ENCODE measurements at regions not wholly inside any gene's neighbourhood (a gene's known extent, or its start where the extent isn't known, plus 50 kb on each side); places are given as distances from the start of the nearest gene placed in this dataset.
A peak's percentile ranks its signal among the peaks of the same experiment; 100 is the strongest.

DNA sequence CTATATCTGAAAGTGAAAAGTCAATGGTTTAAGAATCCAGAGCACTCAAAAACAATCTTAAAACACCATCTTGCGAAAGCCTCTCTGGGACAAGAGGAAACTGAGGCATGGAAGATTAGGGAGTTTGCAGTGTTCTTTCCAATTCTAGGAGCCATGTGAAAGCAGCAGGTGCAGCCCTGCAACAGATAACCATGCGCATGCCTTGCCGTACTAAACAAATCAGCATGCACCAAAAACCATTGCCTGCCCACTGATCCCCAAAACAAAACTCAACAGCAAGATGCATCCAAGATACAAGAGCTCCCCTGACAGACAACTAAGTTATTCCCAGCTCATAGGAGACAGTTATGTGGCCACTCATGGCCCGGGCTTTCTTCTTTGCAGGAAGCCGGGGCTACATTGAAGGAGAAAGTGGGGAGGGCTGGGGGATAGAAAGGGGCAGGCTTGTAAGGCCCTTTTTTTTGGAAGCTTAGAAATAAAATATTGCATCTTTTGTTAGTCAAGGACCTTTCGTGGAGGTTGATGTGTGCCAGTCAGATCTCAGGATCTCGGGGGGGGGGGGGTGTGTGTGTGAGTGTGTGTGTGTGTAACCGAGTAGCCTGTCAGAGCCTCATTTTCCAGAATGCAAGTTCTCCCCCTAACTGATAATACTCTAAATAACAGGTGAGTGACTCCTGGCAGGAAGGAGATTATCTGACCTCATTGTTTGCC is 178.4 kb downstream of the MBOAT1 start:
- no peaks in the 10 kb centered on the region for H3K9me3 ChIP-seq (ENCODE audit: low read depth)
- H3K36me3 Mint-ChIP-seq = no peaks in the 10 kb centered on the region
- H3K4me2 ChIP-seq = peak overlapping the region; percentile 38
- H4K20me1 ChIP-seq (ENCODE audit: low read depth) = no peaks in the 10 kb centered on the region
- peaks cover 15% of the 10 kb centered on the region for H3K4me1 Mint-ChIP-seq
- H3K27ac ChIP-seq = no peak overlapping the region
- H3K9ac ChIP-seq = no peak overlapping the region
- TF ChIP-seq EZH2phosphoT487 (IDR thresholded peaks at IDR 0.05) = no peak
- TF ChIP-seq CTCF (IDR thresholded peaks at IDR 0.05) = no peak
- no peak for TF ChIP-seq EZH2 (IDR thresholded peaks at IDR 0.05)
- H3K4me3 ChIP-seq = no peak overlapping the region
- peak overlapping the region; percentile 66 for H3K27ac Mint-ChIP-seq
- peak; percentile 12 for DNase-seq (ENCODE audit: low spot score)
- H2AFZ ChIP-seq (replicated peaks) = no peak overlapping the region
- no peak overlapping the region for H3K4me3 Mint-ChIP-seq
- no peaks in the 10 kb centered on the region for H3K79me2 ChIP-seq (ENCODE audit: low read depth)
- H3K9me3 Mint-ChIP-seq = peaks cover 3% of the 10 kb centered on the region
- H3K4me1 ChIP-seq = peaks cover 15% of the 10 kb centered on the region
- H3F3A ChIP-seq (ENCODE audit: low read depth) = no peaks in the 10 kb centered on the region
- no peaks in the 10 kb centered on the region for H3K36me3 ChIP-seq
- H3K27me3 Mint-ChIP-seq (ENCODE audit: insufficient read depth, low read depth) = no peaks in the 10 kb centered on the region
- no peaks in the 10 kb centered on the region for H3K27me3 ChIP-seq

DNA sequence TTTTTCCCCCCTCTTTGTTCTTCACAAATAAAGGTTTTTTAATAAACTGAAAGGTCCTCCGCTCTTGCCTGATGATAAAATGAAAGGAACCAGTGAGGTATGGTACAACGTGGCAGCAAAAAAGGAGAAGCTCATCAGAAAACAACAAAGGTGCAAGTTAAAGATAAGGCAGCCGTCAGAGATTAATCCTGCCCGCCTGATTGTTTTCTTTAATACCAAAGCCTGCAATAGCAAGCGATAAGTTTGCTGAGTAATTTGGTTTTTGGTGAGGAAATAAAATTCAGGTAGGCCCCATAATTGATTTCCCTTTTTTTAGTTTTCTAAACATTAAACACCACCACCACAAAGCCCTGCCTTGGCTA is 177.9 kb downstream of the MBOAT1 start:
- Histone ChIP-seq H2AFZ (replicated peaks) (no peak overlapping the region), H3K36me3 (no peaks in the 10 kb centered on the region), H3K79me2 (ENCODE audit: low read depth) (no peaks in the 10 kb centered on the region), H3K4me3 (no peak overlapping the region), H4K20me1 (ENCODE audit: low read depth) (no peaks in the 10 kb centered on the region), H3F3A (ENCODE audit: low read depth) (no peaks in the 10 kb centered on the region), H3K9ac (no peak overlapping the region), H3K9me3 (ENCODE audit: low read depth) (no peaks in the 10 kb centered on the region), H3K27me3 (no peaks in the 10 kb centered on the region), H3K4me1 (peaks cover 15% of the 10 kb centered on the region), H3K27ac (no peak overlapping the region), H3K4me2 (peak overlapping the region; percentile 38)
- no peak for DNase-seq (ENCODE audit: low spot score)
- no peak for TF ChIP-seq EZH2phosphoT487 (IDR thresholded peaks at IDR 0.05)
- TF ChIP-seq CTCF (IDR thresholded peaks at IDR 0.05) = no peak
- TF ChIP-seq EZH2 (IDR thresholded peaks at IDR 0.05) = no peak
- peaks cover 15% of the 10 kb centered on the region for H3K4me1 Mint-ChIP-seq
- H3K36me3 Mint-ChIP-seq = no peaks in the 10 kb centered on the region
- H3K4me3 Mint-ChIP-seq = no peak overlapping the region
- H3K27ac Mint-ChIP-seq = peak overlapping the region; percentile 35
- no peaks in the 10 kb centered on the region for H3K27me3 Mint-ChIP-seq (ENCODE audit: insufficient read depth, low read depth)
- peaks cover 3% of the 10 kb centered on the region for H3K9me3 Mint-ChIP-seq

- no peak for DNase-seq (ENCODE audit: low spot score)
- no peaks in the 10 kb centered on the region for H3F3A ChIP-seq (ENCODE audit: low read depth)
- no peak overlapping the region for H3K4me3 Mint-ChIP-seq
- H3K4me2 ChIP-seq = no peak overlapping the region
- H3K4me3 ChIP-seq = no peak overlapping the region
- peaks cover 15% of the 10 kb centered on the region for H3K4me1 ChIP-seq
- peaks cover 15% of the 10 kb centered on the region for H3K4me1 Mint-ChIP-seq
- H3K36me3 Mint-ChIP-seq = no peaks in the 10 kb centered on the region
- H3K27me3 ChIP-seq = no peaks in the 10 kb centered on the region
- no peak overlapping the region for H3K9ac ChIP-seq
- H3K27ac Mint-ChIP-seq = no peak overlapping the region
- H2AFZ ChIP-seq (replicated peaks) = no peak overlapping the region
- no peaks in the 10 kb centered on the region for H3K9me3 ChIP-seq (ENCODE audit: low read depth)
- no peaks in the 10 kb centered on the region for H4K20me1 ChIP-seq (ENCODE audit: low read depth)
- peaks cover 3% of the 10 kb centered on the region for H3K9me3 Mint-ChIP-seq
- no peaks in the 10 kb centered on the region for H3K79me2 ChIP-seq (ENCODE audit: low read depth)
- no peaks in the 10 kb centered on the region for H3K27me3 Mint-ChIP-seq (ENCODE audit: insufficient read depth, low read depth)
- H3K36me3 ChIP-seq = no peaks in the 10 kb centered on the region
- TF ChIP-seq EZH2phosphoT487 (IDR thresholded peaks at IDR 0.05) (no peak), CTCF (IDR thresholded peaks at IDR 0.05) (no peak), EZH2 (IDR thresholded peaks at IDR 0.05) (no peak)
- H3K27ac ChIP-seq = no peak overlapping the region
Measured at GRCh38 chr6:20036141-20036677, 176.1 kb downstream of the MBOAT1 start.
